MG63 (cell line): ENCODE measurements at regions not wholly inside any gene's neighbourhood (a gene's known extent, or its start where the extent isn't known, plus 50 kb on each side); places are given as distances from the start of the nearest gene placed in this dataset.

Experiments used
- DNase-seq: peaks from one replicate; pipeline ENCODE4 v3.0.0-alpha.2; 2020
- H3K27me3 ChIP-seq: fragments of 250-450 bp; sonication (Bioruptor Pico); 2 replicates; pipeline ENCODE4 v1.5.1; 2020; ENCODE audit warnings: mild to moderate bottlenecking, moderate library complexity
- H3K36me3 ChIP-seq: fragments of 250-450 bp; sonication (Bioruptor Pico); 2 replicates; pipeline ENCODE4 v1.5.1; 2020; ENCODE audit warnings: mild to moderate bottlenecking, moderate library complexity
- H3K4me3 ChIP-seq: fragments of 250-450 bp; sonication (Bioruptor Pico); 2 replicates; pipeline ENCODE4 v1.5.1; 2020; ENCODE audit warnings: mild to moderate bottlenecking, moderate library complexity
- H3K9me3 ChIP-seq: fragments of 250-450 bp; sonication (Bioruptor Pico); 2 replicates; pipeline ENCODE4 v1.5.1; 2020; ENCODE audit warnings: mild to moderate bottlenecking, moderate library complexity

DNA sequence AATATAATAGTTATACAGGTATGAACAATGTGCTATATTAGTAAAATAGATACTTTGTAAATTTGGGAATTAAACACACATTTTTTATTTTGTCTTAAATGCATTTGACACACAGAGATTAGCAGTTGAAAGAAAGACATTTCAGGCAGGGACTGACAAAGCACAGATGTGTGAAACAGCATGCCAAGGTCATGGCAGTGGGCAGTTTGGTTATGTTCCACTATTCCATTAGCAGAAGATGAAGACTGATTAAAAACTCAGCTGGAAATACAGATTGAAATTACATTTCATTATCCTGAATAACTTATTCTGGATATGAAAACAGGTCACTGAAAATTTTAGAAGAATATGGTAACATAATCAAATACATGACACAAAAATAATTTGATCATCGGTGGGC lies 669.8 kb upstream of the LRFN5 start:
- DNase-seq: no peak
- Histone ChIP-seq H3K4me3 (no peak overlapping the region), H3K36me3 (no peaks in the 10 kb centered on the region)

DNA sequence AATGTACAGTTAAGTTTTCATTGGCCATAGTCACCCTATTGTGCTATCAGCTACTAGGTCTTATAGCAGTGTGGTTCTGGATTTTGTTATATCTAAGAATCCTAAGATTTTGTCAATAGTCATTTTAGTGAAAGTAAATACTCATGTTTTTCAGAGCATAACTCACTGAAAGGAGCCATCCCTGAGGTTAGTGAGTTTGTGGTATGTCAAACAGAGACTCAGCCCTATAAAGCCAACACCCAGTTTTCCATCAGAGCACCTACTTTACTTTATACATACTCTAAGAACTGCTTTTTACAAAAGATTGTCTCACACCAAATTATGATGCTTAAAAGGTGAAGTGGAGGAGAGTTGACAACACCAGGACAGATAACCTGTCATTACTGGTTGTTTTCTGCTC lies 686.3 kb upstream of the LRFN5 start:
- Histone ChIP-seq H3K9me3 (no peaks in the 10 kb centered on the region), H3K36me3 (no peaks in the 10 kb centered on the region), H3K4me3 (no peak overlapping the region), H3K27me3 (no peaks in the 10 kb centered on the region)
- no peak for DNase-seq

More for the DNA sequence above, 669.8 kb upstream of the LRFN5 start:
- H3K9me3 ChIP-seq: no peaks in the 10 kb centered on the region
- H3K27me3 ChIP-seq: no peaks in the 10 kb centered on the region

DNA sequence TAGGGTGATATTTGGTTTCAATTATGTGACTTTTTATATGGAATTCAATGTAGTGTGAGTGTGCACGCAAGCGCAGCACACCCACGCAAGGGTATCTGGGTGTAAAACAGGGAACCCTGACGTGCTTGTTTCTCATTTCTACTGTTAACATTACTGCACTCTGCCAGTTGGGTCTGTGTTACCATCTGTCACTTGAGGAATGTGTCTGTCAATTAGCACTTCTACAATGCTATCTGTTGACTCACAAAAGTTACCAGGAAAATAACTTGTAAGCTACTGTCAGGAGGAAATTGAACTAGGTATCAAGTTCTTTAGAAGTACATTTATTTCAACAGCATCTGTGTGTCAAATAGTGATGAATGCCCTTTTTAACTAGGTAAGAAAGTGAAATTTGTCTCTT lies 695.5 kb upstream of the LRFN5 start:
- no peaks in the 10 kb centered on the region for H3K9me3 ChIP-seq
- DNase-seq: no peak
- no peaks in the 10 kb centered on the region for H3K27me3 ChIP-seq

DNA sequence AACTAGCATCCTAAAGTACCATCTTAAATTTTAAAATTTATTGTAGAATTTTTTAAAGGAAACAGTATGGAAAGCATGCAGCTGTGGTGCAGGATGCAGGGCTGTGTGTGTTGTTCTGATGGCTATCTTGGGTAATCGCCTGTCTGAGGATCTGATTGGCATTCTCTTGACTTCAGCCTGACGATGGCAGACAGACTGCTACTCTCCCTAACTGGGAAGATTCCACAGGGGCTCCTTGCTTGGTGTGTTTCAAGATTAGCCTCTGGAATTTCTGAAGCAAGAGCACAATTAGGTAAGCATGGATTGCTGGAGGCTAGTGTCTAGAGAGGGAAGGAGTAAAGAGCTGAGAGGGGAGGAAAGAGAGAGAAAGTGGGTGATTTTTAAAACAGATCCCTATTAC lies 696.8 kb upstream of the LRFN5 start:
- no peak overlapping the region for H3K4me3 ChIP-seq

More for the DNA sequence above, 695.5 kb upstream of the LRFN5 start:
- Histone ChIP-seq H3K36me3 (no peaks in the 10 kb centered on the region), H3K4me3 (no peak overlapping the region)

DNA sequence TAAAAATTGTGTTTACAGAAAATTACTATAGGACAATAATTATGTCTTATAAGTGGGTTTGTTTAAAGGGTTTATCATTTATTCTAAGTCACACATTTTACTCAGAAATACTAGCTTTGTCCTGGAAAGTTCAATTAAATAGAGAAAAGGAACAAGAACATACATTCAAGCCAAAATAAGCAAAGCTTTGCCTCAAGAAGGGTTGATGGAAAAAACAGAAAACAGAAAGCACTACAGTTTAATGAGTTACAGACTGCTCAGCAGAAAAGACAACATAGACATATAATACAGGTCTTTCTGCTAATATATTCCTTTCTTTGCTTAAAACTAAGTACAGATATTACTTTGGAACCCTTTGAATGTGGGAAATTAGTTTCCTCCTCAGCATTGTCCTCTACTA lies 703.0 kb upstream of the LRFN5 start:
- H3K4me3 ChIP-seq: no peak overlapping the region
- no peaks in the 10 kb centered on the region for H3K27me3 ChIP-seq
- H3K36me3 ChIP-seq: no peaks in the 10 kb centered on the region
- no peaks in the 10 kb centered on the region for H3K9me3 ChIP-seq
- no peak for DNase-seq

More for the DNA sequence above, 696.8 kb upstream of the LRFN5 start:
- no peaks in the 10 kb centered on the region for H3K36me3 ChIP-seq
- no peaks in the 10 kb centered on the region for H3K9me3 ChIP-seq
- DNase-seq: no peak
- H3K27me3 ChIP-seq: no peaks in the 10 kb centered on the region

DNA sequence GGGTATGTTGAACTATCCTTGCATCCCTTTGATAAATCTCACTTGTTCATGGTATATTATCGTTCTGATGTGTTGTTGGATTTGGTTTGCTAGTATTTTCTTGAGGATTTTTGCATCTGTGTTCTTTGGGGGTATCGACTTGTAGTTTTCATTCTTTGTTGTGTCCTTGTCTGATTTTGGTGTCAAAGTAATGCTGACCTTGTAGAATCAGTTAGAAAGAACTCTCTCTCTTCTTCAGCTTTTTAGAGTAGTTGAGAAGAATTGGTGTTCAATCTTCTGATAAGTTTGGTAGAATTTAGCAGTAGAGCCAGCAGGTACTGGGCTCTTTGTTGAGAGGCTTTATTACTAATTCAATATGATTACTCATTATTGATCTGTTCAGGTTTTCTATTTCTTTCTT lies 707.2 kb upstream of the LRFN5 start:
- Histone ChIP-seq H3K36me3 (no peaks in the 10 kb centered on the region), H3K4me3 (no peak overlapping the region), H3K9me3 (no peaks in the 10 kb centered on the region), H3K27me3 (no peaks in the 10 kb centered on the region)
- no peak for DNase-seq

DNA sequence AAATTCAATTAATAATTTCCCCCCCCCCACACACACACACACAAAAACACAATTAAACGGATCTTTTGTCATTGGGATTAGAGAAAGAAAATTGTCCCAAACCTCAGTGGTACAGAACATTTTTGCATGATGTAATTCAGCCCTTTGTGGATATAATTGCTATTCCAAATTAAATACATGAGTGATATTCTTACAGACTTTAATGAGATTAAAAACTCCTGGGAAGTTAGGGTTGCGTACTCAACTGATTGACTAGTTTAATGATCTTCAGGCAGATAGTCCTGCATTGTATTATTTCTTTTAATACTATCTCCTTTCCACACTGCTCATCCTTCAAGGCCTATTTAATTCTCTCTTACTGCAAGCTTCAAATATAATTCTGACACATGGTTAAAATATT lies 711.8 kb upstream of the LRFN5 start:
- Histone ChIP-seq H3K9me3 (no peaks in the 10 kb centered on the region), H3K4me3 (no peak overlapping the region)
- no peak for DNase-seq

DNA sequence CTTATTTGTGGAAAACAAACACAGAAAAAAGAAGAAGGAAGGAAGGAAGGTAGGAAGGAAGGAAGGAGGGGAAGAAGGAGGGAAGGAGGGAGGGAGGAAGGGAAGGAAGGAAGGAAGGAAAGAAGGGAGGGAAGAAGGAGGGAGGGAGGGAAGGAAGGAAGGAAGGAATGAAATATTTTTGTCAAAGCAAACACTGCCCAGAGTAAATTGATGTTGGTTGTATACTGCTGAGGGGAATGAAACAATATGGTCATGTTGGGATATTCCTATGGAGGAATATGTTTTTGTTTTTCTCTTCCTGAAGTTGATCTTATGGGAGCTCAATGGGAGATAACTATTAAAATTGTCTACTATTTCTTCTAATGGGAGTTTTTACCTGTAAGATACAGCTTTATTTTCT lies 717.5 kb upstream of the LRFN5 start:
- no peaks in the 10 kb centered on the region for H3K27me3 ChIP-seq
- H3K36me3 ChIP-seq: no peaks in the 10 kb centered on the region
- H3K4me3 ChIP-seq: no peak overlapping the region
- DNase-seq: no peak
- H3K9me3 ChIP-seq: no peaks in the 10 kb centered on the region

More for the DNA sequence above, 711.8 kb upstream of the LRFN5 start:
- Histone ChIP-seq H3K27me3 (no peaks in the 10 kb centered on the region), H3K36me3 (no peaks in the 10 kb centered on the region)

DNA sequence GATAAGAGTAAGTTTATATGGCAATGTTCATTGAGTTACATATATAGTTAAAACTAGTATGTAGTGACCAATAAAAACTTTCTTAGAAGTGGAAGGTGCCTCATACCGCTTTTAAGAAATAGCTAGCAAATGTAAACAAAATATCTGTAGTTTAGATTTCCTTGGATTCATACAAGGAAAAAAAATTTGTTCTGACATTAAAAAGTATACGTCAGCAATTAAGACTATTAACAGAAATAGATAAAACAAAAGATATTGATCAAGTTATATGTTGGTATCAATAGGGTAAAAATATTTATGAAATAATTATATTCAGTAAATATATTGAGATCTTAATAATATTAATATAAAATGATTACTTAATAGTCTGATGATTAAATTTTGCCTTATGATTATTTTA lies 718.8 kb upstream of the LRFN5 start:
- no peaks in the 10 kb centered on the region for H3K27me3 ChIP-seq
- H3K36me3 ChIP-seq: no peaks in the 10 kb centered on the region
- no peak overlapping the region for H3K4me3 ChIP-seq
- no peaks in the 10 kb centered on the region for H3K9me3 ChIP-seq
- no peak for DNase-seq

DNA sequence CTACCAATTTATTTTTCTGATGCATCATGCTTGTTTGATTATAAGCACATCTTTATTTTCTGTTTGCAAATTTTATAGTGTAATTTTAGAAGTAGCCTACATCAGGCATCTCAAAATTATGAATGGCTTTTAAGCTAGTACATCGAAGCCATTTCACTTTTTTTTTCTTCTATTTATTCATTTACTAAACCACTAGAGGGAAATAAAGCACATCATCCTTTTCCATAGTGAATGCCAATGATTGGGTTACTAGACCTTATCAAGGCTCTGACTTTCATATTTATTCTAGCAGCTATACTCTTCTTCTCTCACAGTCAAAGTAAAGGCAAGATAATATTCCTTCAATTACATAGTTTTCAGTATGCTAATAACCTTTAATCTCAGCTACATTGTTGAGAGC lies 736.4 kb upstream of the LRFN5 start:
- Histone ChIP-seq H3K36me3 (no peaks in the 10 kb centered on the region), H3K9me3 (no peaks in the 10 kb centered on the region), H3K4me3 (no peak overlapping the region), H3K27me3 (no peaks in the 10 kb centered on the region)
- no peak for DNase-seq

DNA sequence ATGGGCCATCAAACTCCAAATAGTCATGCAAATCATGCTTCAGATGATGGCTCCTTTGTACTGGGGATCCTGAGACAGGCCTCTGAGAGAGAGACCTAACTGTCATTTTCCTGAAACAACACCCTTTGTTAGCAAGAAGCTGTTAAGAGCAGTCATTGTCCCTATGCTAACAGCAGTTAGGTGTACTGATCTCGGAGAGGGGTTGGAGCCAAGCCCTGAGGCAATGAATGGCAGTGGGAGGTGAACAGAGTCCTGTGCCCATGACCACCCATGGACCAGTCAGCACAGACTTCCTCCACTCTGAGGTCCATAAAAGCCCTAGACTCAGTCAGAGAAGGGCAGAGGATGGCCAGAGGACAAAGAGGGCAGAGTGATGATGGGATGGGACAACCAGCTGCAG lies 747.6 kb upstream of the LRFN5 start:
- Histone ChIP-seq H3K9me3 (no peaks in the 10 kb centered on the region), H3K36me3 (no peaks in the 10 kb centered on the region), H3K4me3 (no peak overlapping the region), H3K27me3 (no peaks in the 10 kb centered on the region)
- no peak for DNase-seq

DNA sequence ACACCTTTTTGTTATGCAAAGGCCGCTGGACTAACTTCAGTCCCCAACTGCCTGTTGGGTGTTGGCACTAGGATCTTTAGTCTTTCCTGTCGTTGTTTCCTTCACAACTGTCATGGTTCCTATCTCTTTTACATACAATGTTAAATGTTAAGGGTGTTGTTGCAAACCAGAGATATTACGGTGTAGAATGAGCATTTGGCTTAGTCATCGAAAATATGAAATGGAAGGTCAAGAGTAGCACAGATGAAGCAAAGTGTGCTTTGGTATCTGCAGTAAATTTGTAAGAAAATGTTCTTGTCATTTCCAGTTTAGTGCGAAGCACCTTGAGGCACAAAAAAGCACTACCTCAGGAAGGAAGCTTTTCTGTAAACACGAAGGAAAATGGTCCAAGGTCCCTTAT lies 751.3 kb upstream of the LRFN5 start:
- Histone ChIP-seq H3K4me3 (no peak overlapping the region), H3K36me3 (no peaks in the 10 kb centered on the region), H3K27me3 (no peaks in the 10 kb centered on the region), H3K9me3 (no peaks in the 10 kb centered on the region)
- no peak for DNase-seq

DNA sequence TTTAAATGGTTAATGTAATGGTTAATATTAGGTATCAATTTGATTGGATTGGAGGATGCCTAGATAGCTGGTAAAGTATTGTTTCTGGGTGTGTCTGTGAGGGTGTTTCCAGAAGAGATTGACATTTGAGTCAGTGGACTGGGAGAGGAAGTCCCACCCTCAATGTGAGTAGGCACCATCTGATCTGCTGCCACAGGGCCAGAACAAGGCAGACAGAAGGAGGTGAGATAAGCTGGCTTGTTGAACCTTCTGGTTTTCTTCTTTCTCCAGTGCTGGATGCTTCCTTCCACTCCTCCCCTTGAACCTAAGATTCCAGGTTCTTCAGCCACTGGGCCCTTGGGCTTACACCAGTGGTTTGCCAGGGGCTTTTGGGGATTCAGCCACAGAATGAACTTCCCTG lies 756.5 kb upstream of the LRFN5 start:
- no peak for DNase-seq
- Histone ChIP-seq H3K4me3 (no peak overlapping the region), H3K9me3 (no peaks in the 10 kb centered on the region), H3K36me3 (no peaks in the 10 kb centered on the region), H3K27me3 (no peaks in the 10 kb centered on the region)

DNA sequence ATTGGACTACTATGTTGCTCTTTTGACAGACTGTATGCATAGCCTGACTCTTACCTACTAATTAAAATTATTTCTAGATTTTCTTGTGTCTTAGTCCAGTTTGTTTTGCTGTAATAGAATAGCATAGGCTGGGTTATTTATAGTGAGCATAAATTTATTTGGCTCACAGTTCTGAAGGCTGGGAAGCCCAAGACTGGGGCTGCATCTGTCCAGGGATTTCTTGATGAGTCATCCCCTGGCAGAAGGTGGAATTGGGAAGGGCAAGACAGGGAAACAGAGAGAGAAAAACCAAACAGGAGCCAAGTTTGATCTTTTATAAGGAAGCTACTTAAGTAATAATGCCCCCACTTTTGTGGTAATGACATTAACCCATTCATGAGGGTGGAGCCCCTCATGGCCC lies 759.2 kb upstream of the LRFN5 start:
- no peaks in the 10 kb centered on the region for H3K36me3 ChIP-seq
- no peak overlapping the region for H3K4me3 ChIP-seq
- H3K27me3 ChIP-seq: no peaks in the 10 kb centered on the region
- DNase-seq: peak; percentile 31
- H3K9me3 ChIP-seq: no peaks in the 10 kb centered on the region

DNA sequence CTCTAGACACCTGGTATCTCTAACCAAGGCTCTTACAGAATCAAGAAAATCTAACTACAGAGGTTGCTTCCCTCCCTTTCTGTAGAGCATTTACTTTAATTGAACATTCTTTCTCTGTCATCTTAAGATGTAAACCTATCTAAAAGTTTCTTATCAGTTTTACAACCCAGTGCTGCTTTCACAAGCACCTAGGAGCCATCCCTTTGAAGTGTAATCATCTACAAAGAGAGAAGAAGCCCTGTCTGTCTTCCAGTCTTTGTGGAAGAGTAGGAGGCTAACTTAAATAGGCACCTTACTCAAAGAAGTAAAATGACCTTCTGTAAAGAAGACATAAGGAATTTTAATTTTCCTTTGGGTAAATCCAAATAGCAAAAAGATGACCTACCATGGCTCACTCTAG lies 763.9 kb upstream of the LRFN5 start:
- Histone ChIP-seq H3K27me3 (no peaks in the 10 kb centered on the region), H3K9me3 (no peaks in the 10 kb centered on the region), H3K36me3 (no peaks in the 10 kb centered on the region), H3K4me3 (no peak overlapping the region)
- DNase-seq: no peak

DNA sequence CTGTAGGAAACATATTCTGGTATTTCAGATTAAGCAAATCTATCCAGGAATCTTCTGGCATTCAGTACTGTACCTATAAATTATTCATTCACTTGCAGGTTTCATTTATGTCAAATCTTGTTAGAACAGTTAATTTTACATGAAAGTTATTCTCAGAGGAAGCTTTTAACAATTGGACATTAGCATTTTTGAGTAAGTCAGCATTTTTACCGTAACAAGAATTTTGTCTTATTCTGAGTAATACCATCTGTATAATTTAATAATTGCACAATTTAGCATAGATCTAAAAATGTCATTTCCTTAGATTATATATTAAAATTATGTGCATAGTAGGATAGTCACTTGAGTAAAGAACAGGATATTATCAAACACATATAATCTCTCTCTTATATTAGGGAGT lies 764.8 kb upstream of the LRFN5 start:
- Histone ChIP-seq H3K9me3 (no peaks in the 10 kb centered on the region), H3K27me3 (no peaks in the 10 kb centered on the region), H3K36me3 (no peaks in the 10 kb centered on the region), H3K4me3 (no peak overlapping the region)
- DNase-seq: no peak

DNA sequence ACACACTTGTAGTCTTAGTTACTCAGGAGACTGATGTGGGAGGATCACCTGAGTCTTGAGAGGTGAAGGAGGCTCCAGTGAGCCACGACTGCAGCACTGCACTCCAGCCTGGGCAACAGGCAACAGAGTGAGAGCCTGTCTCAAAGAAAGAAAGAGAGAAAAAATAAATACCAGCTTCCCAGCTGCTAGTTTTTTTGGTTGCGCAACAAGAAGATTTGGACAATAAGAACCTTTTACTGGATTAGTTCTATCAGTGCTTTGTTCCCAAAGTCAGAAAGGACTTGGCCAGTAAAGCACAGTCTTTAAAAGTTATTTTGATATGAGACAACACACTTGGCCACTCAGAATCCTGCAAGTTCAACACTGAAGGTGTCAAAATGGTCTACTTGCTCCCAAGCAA lies 768.1 kb upstream of the LRFN5 start:
- no peaks in the 10 kb centered on the region for H3K36me3 ChIP-seq
- no peak for DNase-seq
- H3K4me3 ChIP-seq: no peak overlapping the region
- H3K9me3 ChIP-seq: no peaks in the 10 kb centered on the region
- no peaks in the 10 kb centered on the region for H3K27me3 ChIP-seq

DNA sequence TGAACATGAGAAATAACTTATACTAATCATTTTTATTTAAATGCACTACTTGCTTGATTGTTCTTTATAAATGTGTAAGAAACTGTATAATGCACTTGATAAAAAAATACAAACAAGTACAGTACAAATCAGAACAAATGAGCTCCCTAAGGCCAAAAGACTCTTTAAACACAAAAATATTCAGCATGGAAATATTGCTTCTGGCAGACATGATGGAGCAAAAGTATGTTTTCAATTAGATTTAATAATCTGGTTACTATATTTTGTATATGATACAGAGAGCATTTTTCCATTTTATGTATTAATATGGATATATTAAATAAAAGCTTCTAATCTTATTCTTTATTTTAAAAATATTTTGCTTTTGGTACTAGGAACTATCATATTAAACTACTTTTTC lies 800.2 kb upstream of the LRFN5 start:
- Histone ChIP-seq H3K27me3 (no peaks in the 10 kb centered on the region), H3K36me3 (no peaks in the 10 kb centered on the region)
- no peak for DNase-seq

DNA sequence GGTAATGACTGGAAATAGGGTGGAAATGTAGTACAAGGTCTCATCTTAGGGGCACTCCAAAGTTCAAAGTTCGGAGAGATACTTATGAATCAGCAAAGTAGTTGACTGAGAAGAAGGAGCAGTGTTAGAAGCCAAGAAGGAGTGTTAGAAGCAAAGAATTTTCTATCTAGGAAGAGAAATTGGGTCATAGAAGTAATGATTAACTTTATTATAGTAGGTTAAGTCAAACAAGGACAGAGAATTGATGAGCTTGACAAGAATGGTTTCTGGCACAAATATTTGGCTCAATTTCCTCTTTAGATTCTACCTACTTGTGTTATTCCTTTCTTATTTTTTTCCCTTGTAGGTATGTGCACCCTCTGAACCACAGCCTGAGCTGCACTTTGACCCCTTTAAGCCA lies 810.5 kb upstream of the LRFN5 start:
- no peaks in the 10 kb centered on the region for H3K9me3 ChIP-seq
- no peak for DNase-seq

More for the DNA sequence above, 800.2 kb upstream of the LRFN5 start:
- Histone ChIP-seq H3K9me3 (no peaks in the 10 kb centered on the region), H3K4me3 (no peak overlapping the region)

More for the DNA sequence above, 810.5 kb upstream of the LRFN5 start:
- Histone ChIP-seq H3K27me3 (no peaks in the 10 kb centered on the region), H3K36me3 (no peaks in the 10 kb centered on the region), H3K4me3 (no peak overlapping the region)
